ENCODE measurements at regions not wholly inside any gene's neighbourhood (a gene's known extent, or its start where the extent isn't known, plus 50 kb on each side); places are given as distances from the start of the nearest gene placed in this dataset.

GRCh38 chr11:81897639-81898038, 836.0 kb downstream of the FAM181B start:
- no peak for TF ChIP-seq SRF (IDR thresholded peaks at IDR 0.05; ENCODE audit: low read depth, low read length)
- TF ChIP-seq SP4 (IDR thresholded peaks at IDR 0.05; ENCODE audit: low read length) = no peak
- no peak for TF ChIP-seq CTCF (IDR thresholded peaks at IDR 0.05; ENCODE audit: control extremely low read depth in 1 of 3, insufficient read depth in 1 of 3, low read depth in 1 of 3, low read length in 3 of 3)
- TF ChIP-seq JUN (IDR thresholded peaks at IDR 0.05; ENCODE audit: low read depth, low read length) = no peak
- TF ChIP-seq, protein P1, sequence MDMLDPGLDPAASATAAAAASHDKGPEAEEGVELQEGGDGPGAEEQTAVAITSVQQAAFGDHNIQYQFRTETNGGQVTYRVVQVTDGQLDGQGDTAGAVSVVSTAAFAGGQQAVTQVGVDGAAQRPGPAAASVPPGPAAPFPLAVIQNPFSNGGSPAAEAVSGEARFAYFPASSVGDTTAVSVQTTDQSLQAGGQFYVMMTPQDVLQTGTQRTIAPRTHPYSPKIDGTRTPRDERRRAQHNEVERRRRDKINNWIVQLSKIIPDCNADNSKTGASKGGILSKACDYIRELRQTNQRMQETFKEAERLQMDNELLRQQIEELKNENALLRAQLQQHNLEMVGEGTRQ (IDR thresholded peaks at IDR 0.05; ENCODE audit: low read length) = no peak

Data from H1 (cell line).